ENCODE measurements at regions not wholly inside any gene's neighbourhood (a gene's known extent, or its start where the extent isn't known, plus 50 kb on each side); places are given as distances from the start of the nearest gene placed in this dataset.
"Not testable (repeated sequence)": the region's sequence is repeated elsewhere in the genome, so short reads cannot be mapped to it uniquely, and the experiment has no call there.

DNA sequence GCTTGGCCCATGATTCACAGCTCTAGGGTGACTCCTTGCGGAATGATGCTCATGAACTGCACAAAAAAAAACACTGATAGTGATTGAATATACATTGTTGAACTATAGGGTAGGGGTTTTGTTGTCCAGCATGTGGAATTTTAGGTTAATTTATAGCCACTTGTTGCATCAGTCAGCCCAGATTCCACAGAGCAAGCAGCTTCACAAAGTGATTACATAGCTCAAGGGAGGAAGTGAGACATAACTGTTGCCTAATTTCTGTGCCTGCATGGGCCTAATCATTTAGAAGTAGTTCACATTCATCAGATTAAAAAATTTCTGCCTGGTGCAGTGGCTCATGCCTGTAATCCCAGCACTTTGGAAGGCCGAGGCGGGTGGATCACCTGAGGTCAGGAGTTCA is 142.2 kb upstream of the ZNF722 start:
- H3K4me1 Mint-ChIP-seq (ENCODE audit: low read depth); DNase-seq (ENCODE audit: low spot score); H3K4me3 Mint-ChIP-seq; H3K27me3 Mint-ChIP-seq (ENCODE audit: insufficient read depth); H3K36me3 Mint-ChIP-seq (ENCODE audit: low read depth); H3K27ac Mint-ChIP-seq; intact Hi-C loops (cut with micrococcal nuclease): not testable (repeated sequence)
- peaks cover 41% of the 10 kb centered on the region for H3K9me3 Mint-ChIP-seq

DNA sequence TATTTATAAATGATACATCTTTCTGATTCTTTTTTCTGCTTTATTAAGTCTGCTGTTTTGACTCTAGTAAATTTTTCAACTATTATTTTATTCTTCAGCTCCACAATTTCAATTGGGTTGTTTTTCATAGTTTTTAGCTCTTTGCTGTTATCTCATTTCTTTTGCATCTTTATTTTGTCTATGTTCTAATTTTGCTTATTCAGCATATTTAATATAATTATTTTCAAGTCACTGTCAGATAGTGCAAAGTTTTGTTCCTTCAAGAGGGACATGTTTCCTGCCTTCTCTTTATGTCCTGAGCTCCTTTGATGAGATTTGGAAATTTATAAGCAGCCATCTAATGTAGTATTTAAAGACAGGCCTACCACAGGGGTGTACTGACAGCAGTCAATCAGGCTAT is 131.5 kb upstream of the ZNF722 start:
- intact Hi-C loops (cut with micrococcal nuclease): no loop called here
- Mint-ChIP-seq H3K27me3 (ENCODE audit: insufficient read depth) (no peaks in the 10 kb centered on the region), H3K4me1 (ENCODE audit: low read depth) (no peaks in the 10 kb centered on the region), H3K4me3 (no peak overlapping the region), H3K27ac (no peak overlapping the region), H3K9me3 (peaks cover 57% of the 10 kb centered on the region), H3K36me3 (ENCODE audit: low read depth) (no peaks in the 10 kb centered on the region)
- DNase-seq (ENCODE audit: low spot score): no peak

DNA sequence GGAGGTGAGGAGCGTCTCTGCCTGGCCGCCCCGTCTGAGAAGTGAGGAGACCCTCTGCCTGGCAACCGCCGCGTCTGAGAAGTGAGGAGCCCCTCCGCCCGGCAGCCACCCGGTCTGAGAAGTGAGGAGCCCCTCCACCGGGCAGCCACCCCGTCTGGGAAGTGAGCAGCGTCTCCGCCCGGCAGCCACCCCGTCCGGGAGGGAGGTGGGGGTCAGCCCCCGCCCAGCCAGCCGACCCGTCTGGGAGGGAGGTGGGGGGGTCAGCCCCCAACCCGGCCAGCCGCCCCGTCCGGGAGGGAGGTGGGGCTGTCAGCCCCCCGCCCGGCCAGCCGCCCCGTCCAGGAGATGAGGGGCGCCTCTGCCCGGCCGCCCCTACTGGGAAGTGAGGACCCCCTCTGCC is 124.4 kb upstream of the ZNF722 start:
- H3K4me3 Mint-ChIP-seq, H3K27ac Mint-ChIP-seq: not testable (repeated sequence)

DNA sequence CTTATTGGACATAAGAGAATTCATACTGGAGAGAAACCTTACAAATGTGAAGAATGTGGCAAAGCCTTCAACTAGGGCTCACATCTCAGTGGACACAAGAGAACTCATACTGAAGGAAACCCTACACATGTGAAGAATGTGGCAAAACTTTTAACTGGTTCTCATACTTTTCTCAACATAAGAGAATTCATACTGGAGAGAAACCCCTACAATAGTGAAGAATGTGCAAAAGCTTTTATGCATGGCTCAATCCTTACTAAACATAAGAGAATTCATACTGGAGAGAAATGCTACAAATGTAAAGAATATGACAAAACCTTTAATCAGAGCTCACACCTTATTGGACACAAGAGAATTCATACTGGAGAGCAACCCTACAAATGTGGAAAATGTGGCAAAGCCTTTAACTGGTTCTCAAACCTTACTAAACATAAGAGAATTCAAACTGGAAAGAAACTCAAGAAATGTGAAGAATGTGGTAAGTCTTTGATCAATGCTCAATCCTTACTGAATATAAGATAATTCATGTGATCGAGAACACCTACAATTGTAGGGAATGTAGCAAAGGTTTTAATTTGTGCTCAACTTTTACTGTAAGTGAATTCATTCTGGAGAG is 121.8 kb upstream of the ZNF722 start:
- no peaks in the 10 kb centered on the region for H3K36me3 Mint-ChIP-seq (ENCODE audit: low read depth)
- intact Hi-C loops (cut with micrococcal nuclease): no loop called here
- no peak overlapping the region for H3K27ac Mint-ChIP-seq
- H3K4me3 Mint-ChIP-seq: no peak overlapping the region
- no peaks in the 10 kb centered on the region for H3K4me1 Mint-ChIP-seq (ENCODE audit: low read depth)
- peaks cover 61% of the 10 kb centered on the region for H3K9me3 Mint-ChIP-seq
- no peak for DNase-seq (ENCODE audit: low spot score)
- no peaks in the 10 kb centered on the region for H3K27me3 Mint-ChIP-seq (ENCODE audit: insufficient read depth)

More for the DNA sequence above, 124.4 kb upstream of the ZNF722 start:
- H3K4me1 Mint-ChIP-seq (ENCODE audit: low read depth); H3K27me3 Mint-ChIP-seq (ENCODE audit: insufficient read depth); H3K36me3 Mint-ChIP-seq (ENCODE audit: low read depth); DNase-seq (ENCODE audit: low spot score); intact Hi-C loops (cut with micrococcal nuclease): not testable (repeated sequence)
- H3K9me3 Mint-ChIP-seq: peaks cover 47% of the 10 kb centered on the region

DNA sequence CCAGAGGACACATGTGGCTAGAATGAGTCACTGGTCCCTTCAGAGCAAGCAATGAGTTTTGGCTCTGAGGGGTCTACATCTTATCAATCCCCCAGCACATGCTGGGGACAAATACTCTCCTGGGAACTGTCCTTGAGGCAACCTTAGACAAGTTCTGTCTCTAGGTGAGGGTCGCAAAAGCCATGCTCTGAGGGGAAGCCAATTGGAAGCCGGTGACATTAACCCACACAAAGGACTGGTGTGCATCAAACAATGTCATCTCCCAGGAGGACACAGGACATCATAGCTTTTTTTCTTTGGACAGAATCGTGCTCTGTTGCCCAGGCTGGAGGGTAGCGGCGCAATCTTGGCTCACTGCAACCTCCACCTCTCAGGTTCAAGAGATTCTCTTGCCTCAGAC is 111.6 kb upstream of the ZNF722 start:
- Mint-ChIP-seq H3K27ac (no peak overlapping the region), H3K4me3 (no peak overlapping the region), H3K36me3 (ENCODE audit: low read depth) (no peaks in the 10 kb centered on the region), H3K9me3 (peaks cover 38% of the 10 kb centered on the region), H3K27me3 (ENCODE audit: insufficient read depth) (no peaks in the 10 kb centered on the region), H3K4me1 (ENCODE audit: low read depth) (no peaks in the 10 kb centered on the region)
- intact Hi-C loops (cut with micrococcal nuclease): no loop called here
- DNase-seq (ENCODE audit: low spot score): no peak

DNA sequence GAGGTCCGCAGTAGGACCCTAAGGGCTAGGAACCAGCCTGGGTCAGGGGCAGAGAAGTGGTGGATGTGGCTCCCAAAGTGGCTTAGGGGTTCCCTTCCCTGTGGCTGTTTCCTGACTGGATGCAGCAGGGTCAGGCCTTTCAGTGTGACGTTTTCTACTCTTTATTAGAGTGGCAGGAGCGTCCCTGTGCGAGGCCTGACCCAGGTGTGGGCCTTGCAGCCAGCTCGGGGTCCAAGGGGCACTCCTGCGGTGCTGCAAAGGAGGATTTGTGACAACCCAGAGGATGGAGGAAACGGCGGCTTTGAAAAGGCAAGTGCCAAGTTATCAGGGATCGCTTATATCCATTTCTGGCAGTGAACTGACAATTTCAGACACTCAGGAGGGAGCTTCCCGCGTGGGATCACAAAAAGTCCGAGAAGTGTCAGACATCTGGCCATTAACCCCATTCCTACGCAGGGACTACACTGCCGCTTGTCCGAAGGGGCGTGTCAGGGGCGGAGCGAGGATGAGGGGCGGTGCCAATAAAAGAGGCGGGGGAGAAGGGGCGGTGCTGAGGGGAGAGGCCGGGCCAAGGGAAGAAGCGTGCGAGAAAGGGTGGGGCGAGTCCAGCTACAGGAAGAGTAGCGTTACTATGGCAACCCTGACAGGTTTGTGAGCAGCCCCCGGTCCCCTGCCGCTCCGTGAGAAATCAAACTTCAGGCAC is 98.8 kb upstream of the ZNF722 start:
- H3K27ac Mint-ChIP-seq: peak overlapping the region; percentile 67
- peak; percentile 11 for DNase-seq (ENCODE audit: low spot score)
- H3K27me3 Mint-ChIP-seq (ENCODE audit: insufficient read depth): no peaks in the 10 kb centered on the region
- no peaks in the 10 kb centered on the region for H3K4me1 Mint-ChIP-seq (ENCODE audit: low read depth)
- intact Hi-C loops (cut with micrococcal nuclease): loop anchor here (1.0 kb wide), 2 partner anchors 26 to 407 kb away; no protein-coding TSS in a partner anchor
- no peaks in the 10 kb centered on the region for H3K36me3 Mint-ChIP-seq (ENCODE audit: low read depth)
- H3K9me3 Mint-ChIP-seq: peaks cover 49% of the 10 kb centered on the region
- H3K4me3 Mint-ChIP-seq: peak overlapping the region; percentile 87

DNA sequence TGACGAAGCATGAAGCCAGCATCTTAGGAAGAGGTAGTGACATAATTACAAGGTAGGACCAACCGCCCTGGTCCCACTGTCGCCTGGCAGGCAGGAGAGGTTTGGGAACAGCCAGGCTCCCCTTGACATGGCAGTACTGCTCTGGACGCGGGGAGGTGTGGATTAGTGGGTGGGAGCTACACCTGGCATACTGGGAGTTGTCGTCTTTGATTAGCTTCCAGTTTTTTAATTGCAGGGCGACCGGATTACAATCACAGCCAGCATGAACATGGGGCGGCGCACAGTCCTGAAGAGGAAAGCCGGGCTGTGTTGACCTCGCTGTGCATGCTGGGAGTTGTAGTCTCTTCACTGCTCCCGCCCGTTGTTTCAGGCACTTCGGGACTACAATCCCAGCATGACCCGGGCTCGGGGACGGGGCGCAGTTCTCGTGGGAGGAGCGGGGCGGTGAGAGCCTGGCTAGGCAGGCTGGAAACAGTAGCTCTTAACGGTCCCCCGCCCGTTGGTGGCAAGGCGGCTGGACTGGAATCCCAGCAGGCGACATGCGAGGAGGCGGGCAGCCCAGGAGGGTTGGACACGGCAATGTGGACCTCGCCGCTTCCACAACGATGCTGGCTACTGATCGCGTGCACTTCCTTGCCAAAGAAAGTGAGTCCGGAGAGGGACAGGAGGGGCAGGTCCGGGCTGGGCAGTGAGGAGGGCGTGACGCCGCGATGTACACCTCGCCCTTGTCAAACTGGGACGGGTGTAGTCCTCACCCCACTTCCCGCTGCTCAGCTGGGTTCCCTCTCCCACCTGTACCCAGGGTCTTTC is 98.0 kb upstream of the ZNF722 start:
- Mint-ChIP-seq H3K27me3 (ENCODE audit: insufficient read depth) (no peaks in the 10 kb centered on the region), H3K9me3 (peaks cover 52% of the 10 kb centered on the region), H3K4me1 (ENCODE audit: low read depth) (no peaks in the 10 kb centered on the region), H3K4me3 (peak overlapping the region; percentile 87), H3K27ac (peak overlapping the region; percentile 67), H3K36me3 (ENCODE audit: low read depth) (no peaks in the 10 kb centered on the region)
- peak; percentile 62 for DNase-seq (ENCODE audit: low spot score)
- intact Hi-C loops (cut with micrococcal nuclease): loop anchor here (1.0 kb wide), 2 partner anchors 26 to 407 kb away; no protein-coding TSS in a partner anchor

DNA sequence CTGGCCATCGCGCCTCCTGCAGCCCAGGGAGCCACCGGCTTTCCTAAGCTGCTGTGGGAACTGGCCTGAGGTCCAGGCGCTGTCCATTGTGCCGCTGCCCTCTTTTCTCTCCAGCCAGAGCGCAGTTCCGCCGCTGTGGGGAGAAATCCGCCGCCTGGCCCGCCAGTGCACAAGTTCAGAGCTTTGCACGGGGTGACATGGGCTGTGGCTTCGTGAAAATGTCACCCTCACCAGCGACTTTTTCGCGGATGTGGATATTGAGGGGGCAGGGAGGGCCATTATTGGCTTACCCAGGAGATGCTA is 97.5 kb upstream of the ZNF722 start:
- H3K4me1 Mint-ChIP-seq (ENCODE audit: low read depth); H3K27ac Mint-ChIP-seq; intact Hi-C loops (cut with micrococcal nuclease); H3K36me3 Mint-ChIP-seq (ENCODE audit: low read depth); H3K27me3 Mint-ChIP-seq (ENCODE audit: insufficient read depth); DNase-seq (ENCODE audit: low spot score): not testable (repeated sequence)
- peak overlapping the region; percentile 87 for H3K4me3 Mint-ChIP-seq
- H3K9me3 Mint-ChIP-seq: peaks cover 50% of the 10 kb centered on the region

DNA sequence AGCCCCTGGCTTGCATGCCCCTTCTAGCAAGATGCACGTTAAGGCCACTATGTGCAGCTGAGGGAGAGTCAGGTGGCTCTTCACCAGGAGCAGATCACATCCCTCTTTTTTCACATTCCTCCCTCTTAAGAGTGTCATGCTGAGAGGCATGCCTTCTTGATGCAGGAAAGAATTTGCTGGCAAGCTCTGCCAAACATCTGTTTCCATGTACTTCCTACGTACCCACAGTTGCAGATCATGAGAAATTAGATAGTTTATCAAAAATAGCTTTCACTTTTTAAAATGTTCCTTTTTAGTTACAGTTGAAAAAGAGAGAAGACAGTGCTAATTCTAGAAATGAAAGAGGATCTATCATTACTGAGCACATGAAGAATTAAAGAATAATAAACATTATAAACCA is 79.7 kb upstream of the ZNF722 start:
- Mint-ChIP-seq H3K4me3 (no peak overlapping the region), H3K27me3 (ENCODE audit: insufficient read depth) (no peaks in the 10 kb centered on the region), H3K27ac (no peak overlapping the region), H3K36me3 (ENCODE audit: low read depth) (no peaks in the 10 kb centered on the region), H3K4me1 (ENCODE audit: low read depth) (no peaks in the 10 kb centered on the region), H3K9me3 (peaks cover 49% of the 10 kb centered on the region)
- DNase-seq (ENCODE audit: low spot score): no peak
- intact Hi-C loops (cut with micrococcal nuclease): no loop called here

GRCh38 chr7:63925262-63925625 is 73.4 kb upstream of the ZNF722 start:
- Mint-ChIP-seq H3K27ac (peak overlapping the region; percentile 89), H3K9me3 (peaks cover 59% of the 10 kb centered on the region), H3K27me3 (ENCODE audit: insufficient read depth) (no peaks in the 10 kb centered on the region), H3K4me1 (ENCODE audit: low read depth) (peaks cover 6% of the 10 kb centered on the region), H3K4me3 (peak overlapping the region; percentile 89), H3K36me3 (ENCODE audit: low read depth) (no peaks in the 10 kb centered on the region)
- intact Hi-C loops (cut with micrococcal nuclease): no loop called here
- no peak for DNase-seq (ENCODE audit: low spot score)

- no peaks in the 10 kb centered on the region for H3K36me3 Mint-ChIP-seq (ENCODE audit: low read depth)
- peak overlapping the region; percentile 89 for H3K4me3 Mint-ChIP-seq
- peaks cover 62% of the 10 kb centered on the region for H3K9me3 Mint-ChIP-seq
- DNase-seq (ENCODE audit: low spot score): peak; percentile 74
- H3K27me3 Mint-ChIP-seq (ENCODE audit: insufficient read depth): no peaks in the 10 kb centered on the region
- intact Hi-C loops (cut with micrococcal nuclease): loop anchor here (1.0 to 2.0 kb wide), 5 partner anchors 26 to 1080 kb away; partner anchors contain the start of genes ERV3-1, ZNF680 and ZNF736
- H3K4me1 Mint-ChIP-seq (ENCODE audit: low read depth): peaks cover 6% of the 10 kb centered on the region
- peak overlapping the region; percentile 89 for H3K27ac Mint-ChIP-seq
Observed at GRCh38 chr7:63925626-63926460, 72.8 kb upstream of the ZNF722 start.

DNA sequence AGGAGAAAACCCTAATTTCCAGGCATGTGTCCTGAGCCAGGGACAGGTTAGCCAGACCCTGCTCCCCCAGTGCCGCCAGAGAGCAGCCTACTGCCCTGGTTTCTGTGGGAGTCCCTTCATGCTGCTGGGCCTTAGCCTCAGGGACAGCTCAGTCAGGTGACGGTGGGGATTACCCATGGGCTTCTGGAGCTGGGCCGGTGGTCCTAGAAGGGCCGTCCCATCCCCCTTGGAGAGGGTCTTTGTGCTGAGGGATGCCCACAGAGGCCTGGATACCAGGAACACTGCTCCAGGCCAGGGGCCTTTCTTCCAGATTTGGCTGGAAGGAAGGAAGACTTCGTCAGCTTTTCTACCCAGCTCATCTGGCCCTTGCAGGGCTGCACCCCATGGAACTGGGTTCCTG is 71.4 kb upstream of the ZNF722 start:
- Mint-ChIP-seq H3K27me3 (ENCODE audit: insufficient read depth) (no peaks in the 10 kb centered on the region), H3K27ac (no peak overlapping the region), H3K4me3 (peak overlapping the region; percentile 89), H3K36me3 (ENCODE audit: low read depth) (no peaks in the 10 kb centered on the region), H3K9me3 (peaks cover 51% of the 10 kb centered on the region), H3K4me1 (ENCODE audit: low read depth) (peaks cover 6% of the 10 kb centered on the region)
- intact Hi-C loops (cut with micrococcal nuclease): loop anchor here (2.0 kb wide), 1 partner anchor 636 kb away; the partner anchor contains the start of gene ZNF680
- no peak for DNase-seq (ENCODE audit: low spot score)
